Hippocampal formation (tissue), 2 donors: ENCODE measurements at regions not wholly inside any gene's neighbourhood (a gene's known extent, or its start where the extent isn't known, plus 50 kb on each side); places are given as distances from the start of the nearest gene placed in this dataset.

ENCODE experiments used
- DNase-seq, 2 donors: peaks; one replicate each; lab custom pipeline; 2025; lab: John Stamatoyannopoulos, UW

- DNase-seq = no peak
Observed at GRCh38 chr4:24476282-24476681, 108.1 kb downstream of the DHX15 start.

GRCh38 chr4:24475756-24476155 is 108.6 kb downstream of the DHX15 start:
- no peak for DNase-seq

GRCh38 chr4:24473309-24473721 is 111.0 kb downstream of the DHX15 start:
- DNase-seq = peak; percentile 41 to 52

GRCh38 chr4:24472514-24473308 is 111.6 kb downstream of the DHX15 start:
- DNase-seq = peak; percentile 59 to 67

- DNase-seq = no peak
Observed at GRCh38 chr4:24472161-24472510, 112.2 kb downstream of the DHX15 start.

- peak in 1 of 2 donors; percentile 6 for DNase-seq
Observed at GRCh38 chr4:24471486-24472160, 112.7 kb downstream of the DHX15 start.

- DNase-seq = peak in 1 of 2 donors; percentile 11
Observed at GRCh38 chr4:24470666-24471485, 113.5 kb downstream of the DHX15 start.

- no peak for DNase-seq
Observed at GRCh38 chr4:24468071-24468470, 116.3 kb downstream of the DHX15 start.

- no peak for DNase-seq
Observed at GRCh38 chr4:24464566-24464965, 119.8 kb downstream of the DHX15 start.

GRCh38 chr4:24456431-24456830 is 127.9 kb downstream of the DHX15 start:
- no peak for DNase-seq

GRCh38 chr4:24453951-24454350 is 130.4 kb downstream of the DHX15 start:
- DNase-seq = no peak

- DNase-seq = no peak
Observed at GRCh38 chr4:24451870-24452269, 132.5 kb downstream of the DHX15 start.

- no peak for DNase-seq
Observed at GRCh38 chr4:24443200-24443599, 141.2 kb downstream of the DHX15 start.

- no peak for DNase-seq
Observed at GRCh38 chr4:24440765-24441164, 143.6 kb downstream of the DHX15 start.

- DNase-seq = no peak
Observed at GRCh38 chr4:24434241-24434640, 150.1 kb downstream of the DHX15 start.

- no peak for DNase-seq
Observed at GRCh38 chr4:24433515-24434214, 150.7 kb downstream of the DHX15 start.

GRCh38 chr4:24428850-24429249 is 155.5 kb downstream of the DHX15 start:
- DNase-seq = no peak

GRCh38 chr4:24426557-24426956 is 157.8 kb downstream of the DHX15 start:
- DNase-seq = no peak

- no peak for DNase-seq
Observed at GRCh38 chr4:24425863-24426262, 158.5 kb downstream of the DHX15 start.

GRCh38 chr4:24423670-24424069 is 160.7 kb downstream of the DHX15 start:
- no peak for DNase-seq

GRCh38 chr4:24422644-24423043 is 161.7 kb downstream of the DHX15 start:
- no peak for DNase-seq
